ENCODE measurements at regions not wholly inside any gene's neighbourhood (a gene's known extent, or its start where the extent isn't known, plus 50 kb on each side); places are given as distances from the start of the nearest gene placed in this dataset.
"Not testable (repeated sequence)": the region's sequence is repeated elsewhere in the genome, so short reads cannot be mapped to it uniquely, and the experiment has no call there.

GRCh38 chr6:9126878-9127560 lies 691.7 kb upstream of the SLC35B3 start:
- no peak overlapping the region for H3K4me3 ChIP-seq
- no peak overlapping the region for H3K27ac ChIP-seq
- intact Hi-C loops (cut with DNase I; ENCODE audit: low total_unique reads) = no loop called here
- peaks cover 0 to 10% (median 0%) of the 10 kb centered on the region in 8 donors for H3K9me3 ChIP-seq
- TF ChIP-seq POLR2AphosphoS5 (IDR thresholded peaks at IDR 0.05) (no peak), CTCF (IDR thresholded peaks at IDR 0.05 in 8 of 11, conservative IDR thresholded peaks at IDR 0.05 in 3 of 11) (no peak), POLR2A (IDR thresholded peaks at IDR 0.05) (no peak)
- H3K36me3 ChIP-seq = no peaks in the 10 kb centered on the region
- H3K4me1 ChIP-seq = no peaks in the 10 kb centered on the region
- DNase-seq = no peak
- WGBS, 5 donors = 78 to 87% (median 85%) methylated on average over 10 of the region's 10 CpGs
- H3K27me3 ChIP-seq (replicated peaks in 1 of 7) = no peaks in the 10 kb centered on the region

- WGBS, 5 donors = 90 to 95% (median 92%) methylated on average over 10 of the region's 10 CpGs
- H3K27ac ChIP-seq; intact Hi-C loops (cut with DNase I; ENCODE audit: low total_unique reads): not testable (repeated sequence)
Observed at GRCh38 chr6:9126034-9126433, 690.7 kb upstream of the SLC35B3 start.

GRCh38 chr6:9121549-9121948 lies 686.2 kb upstream of the SLC35B3 start:
- intact Hi-C loops (cut with DNase I; ENCODE audit: low total_unique reads) = no loop called here
- Histone ChIP-seq H3K4me3 (no peak overlapping the region), H3K36me3 (no peaks in the 10 kb centered on the region), H3K27me3 (replicated peaks in 1 of 7) (no peaks in the 10 kb centered on the region), H3K4me1 (no peaks in the 10 kb centered on the region), H3K27ac (no peak overlapping the region), H3K9me3 (peaks cover 0 to 10% (median 0%) of the 10 kb centered on the region in 8 donors)
- no peak for DNase-seq
- TF ChIP-seq POLR2AphosphoS5 (IDR thresholded peaks at IDR 0.05) (no peak), POLR2A (IDR thresholded peaks at IDR 0.05) (no peak), CTCF (IDR thresholded peaks at IDR 0.05 in 8 of 11, conservative IDR thresholded peaks at IDR 0.05 in 3 of 11) (no peak)
- 75 to 89% (median 83%) methylated on average over 3 of the region's 3 CpGs for WGBS, 5 donors

More at GRCh38 chr6:9126034-9126433, 690.7 kb upstream of the SLC35B3 start:
- not testable (repeated sequence) for H3K4me1 ChIP-seq; H3K27me3 ChIP-seq (replicated peaks in 1 of 7); H3K4me3 ChIP-seq; H3K36me3 ChIP-seq; DNase-seq
- peaks cover 0 to 10% (median 0%) of the 10 kb centered on the region in 8 donors for H3K9me3 ChIP-seq

- DNase-seq = no peak
- Histone ChIP-seq H3K4me1 (no peaks in the 10 kb centered on the region), H3K36me3 (no peaks in the 10 kb centered on the region), H3K4me3 (no peak overlapping the region), H3K27me3 (replicated peaks in 1 of 7) (no peaks in the 10 kb centered on the region), H3K27ac (no peak overlapping the region), H3K9me3 (no peaks in the 10 kb centered on the region)
- no peak for TF ChIP-seq POLR2A (IDR thresholded peaks at IDR 0.05)
- no peak for TF ChIP-seq CTCF (IDR thresholded peaks at IDR 0.05 in 8 of 11, conservative IDR thresholded peaks at IDR 0.05 in 3 of 11)
- TF ChIP-seq POLR2AphosphoS5 (IDR thresholded peaks at IDR 0.05) = no peak
- intact Hi-C loops (cut with DNase I; ENCODE audit: low total_unique reads) = no loop called here
- WGBS, 5 donors = 55 to 64% (median 61%) methylated on average over 6 of the region's 6 CpGs
Observed at GRCh38 chr6:9116026-9116425, 680.7 kb upstream of the SLC35B3 start.

Measured in spleen (tissue), 11 donors.